DMS153 (cell line): ENCODE measurements at regions not wholly inside any gene's neighbourhood (a gene's known extent, or its start where the extent isn't known, plus 50 kb on each side); places are given as distances from the start of the nearest gene placed in this dataset.

Source experiments
- DNase-seq: peaks from one replicate; lab custom pipeline; 2025; lab: John Stamatoyannopoulos, UW

- DNase-seq = no peak
These were observed 208.5 kb downstream of the TFCP2L1 start for GRCh38 chr2:121076498-121076820.

- DNase-seq = no peak
These were observed 208.0 kb downstream of the TFCP2L1 start for GRCh38 chr2:121076885-121077549.

GRCh38 chr2:121078899-121079298 lies 206.1 kb downstream of the TFCP2L1 start:
- DNase-seq = no peak

GRCh38 chr2:121080013-121080772 lies 204.8 kb downstream of the TFCP2L1 start:
- DNase-seq = no peak

- no peak for DNase-seq
These were observed 203.3 kb downstream of the TFCP2L1 start for GRCh38 chr2:121081701-121082100.

GRCh38 chr2:121082191-121082590 lies 202.8 kb downstream of the TFCP2L1 start:
- no peak for DNase-seq

GRCh38 chr2:121084130-121084680 lies 200.8 kb downstream of the TFCP2L1 start:
- DNase-seq = no peak

- DNase-seq = peak; percentile 35
These were observed 199.2 kb downstream of the TFCP2L1 start for GRCh38 chr2:121085801-121086200.

GRCh38 chr2:121086450-121086849 lies 198.6 kb downstream of the TFCP2L1 start:
- DNase-seq = no peak

- DNase-seq = no peak
These were observed 197.9 kb downstream of the TFCP2L1 start for GRCh38 chr2:121087117-121087516.

GRCh38 chr2:121088251-121089165 lies 196.5 kb downstream of the TFCP2L1 start:
- DNase-seq = no peak

GRCh38 chr2:121089166-121089510 lies 195.9 kb downstream of the TFCP2L1 start:
- DNase-seq = no peak

- no peak for DNase-seq
These were observed 194.8 kb downstream of the TFCP2L1 start for GRCh38 chr2:121090088-121090715.

GRCh38 chr2:121092095-121092494 lies 192.9 kb downstream of the TFCP2L1 start:
- DNase-seq = no peak

GRCh38 chr2:121093692-121094091 lies 191.3 kb downstream of the TFCP2L1 start:
- no peak for DNase-seq

- no peak for DNase-seq
These were observed 190.9 kb downstream of the TFCP2L1 start for GRCh38 chr2:121094101-121094500.

- DNase-seq = no peak
These were observed 190.2 kb downstream of the TFCP2L1 start for GRCh38 chr2:121094845-121095244.

- DNase-seq = peak; percentile 26
These were observed 189.5 kb downstream of the TFCP2L1 start for GRCh38 chr2:121095257-121096080.

- DNase-seq = no peak
These were observed 188.4 kb downstream of the TFCP2L1 start for GRCh38 chr2:121096611-121097010.

- no peak for DNase-seq
These were observed 186.4 kb downstream of the TFCP2L1 start for GRCh38 chr2:121098556-121098955.
